ENCODE measurements at regions not wholly inside any gene's neighbourhood (a gene's known extent, or its start where the extent isn't known, plus 50 kb on each side); places are given as distances from the start of the nearest gene placed in this dataset.

- TF ChIP-seq EZH2 (IDR thresholded peaks at IDR 0.05; ENCODE audit: borderline replicate concordance, low read length) (no peak), CTCF (conservative IDR thresholded peaks at IDR 0.05 in 1 of 2, IDR thresholded peaks at IDR 0.05 in 1 of 2; ENCODE audit: extremely low read depth in 1 of 2, insufficient read depth in 1 of 2, low read depth in 1 of 2, low read length in 2 of 2) (no peak)
These were observed 217.6 kb upstream of the SEMA3E start for GRCh38 chr7:83866582-83866981.

All from mammary epithelial cell (primary cell).